DND-41 (cell line): ENCODE measurements at regions not wholly inside any gene's neighbourhood (a gene's known extent, or its start where the extent isn't known, plus 50 kb on each side); places are given as distances from the start of the nearest gene placed in this dataset.
"Not testable (repeated sequence)": the region's sequence is repeated elsewhere in the genome, so short reads cannot be mapped to it uniquely, and the experiment has no call there.

Experiments used
- EZH2 ChIP-seq: IDR thresholded peaks from 3 replicates; pipeline ENCODE4 v1.6.1; 2012; ENCODE audit warnings: borderline replicate concordance, low read depth, mild to moderate bottlenecking, moderate library complexity, low read length, inconsistent platforms; ENCODE audit not compliant: severe bottlenecking
- TF ChIP-seq, protein P1 (sequence below): IDR thresholded peaks from 2 replicates; pipeline ENCODE4 v1.5.1; 2012; ENCODE audit warnings: borderline replicate concordance, low read length, moderate library complexity, mild to moderate bottlenecking; ENCODE audit not compliant: poor library complexity, severe bottlenecking; ENCODE audit errors: extremely low read depth

DNA sequence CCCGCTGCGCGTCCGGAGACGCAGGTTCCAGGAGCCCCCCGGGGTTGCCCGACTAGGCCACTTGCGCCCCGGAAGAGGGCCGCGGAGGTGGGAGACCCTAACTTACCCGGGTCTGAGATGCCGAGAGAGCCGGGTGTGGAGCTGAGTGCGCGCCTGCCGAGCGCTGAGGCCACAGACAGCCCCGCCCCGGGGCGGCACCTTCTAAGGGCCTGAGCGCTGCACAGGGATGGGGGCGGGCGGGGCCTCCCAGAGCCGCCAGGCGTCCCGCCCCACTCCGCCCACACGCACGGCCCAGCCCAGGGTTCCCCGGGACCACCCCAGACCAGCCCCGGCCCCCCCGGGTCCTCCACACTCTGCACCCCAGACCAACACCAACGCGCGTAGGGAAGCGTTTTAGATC, 2692.0 kb upstream of the TPTE start:
- TF ChIP-seq, protein P1, sequence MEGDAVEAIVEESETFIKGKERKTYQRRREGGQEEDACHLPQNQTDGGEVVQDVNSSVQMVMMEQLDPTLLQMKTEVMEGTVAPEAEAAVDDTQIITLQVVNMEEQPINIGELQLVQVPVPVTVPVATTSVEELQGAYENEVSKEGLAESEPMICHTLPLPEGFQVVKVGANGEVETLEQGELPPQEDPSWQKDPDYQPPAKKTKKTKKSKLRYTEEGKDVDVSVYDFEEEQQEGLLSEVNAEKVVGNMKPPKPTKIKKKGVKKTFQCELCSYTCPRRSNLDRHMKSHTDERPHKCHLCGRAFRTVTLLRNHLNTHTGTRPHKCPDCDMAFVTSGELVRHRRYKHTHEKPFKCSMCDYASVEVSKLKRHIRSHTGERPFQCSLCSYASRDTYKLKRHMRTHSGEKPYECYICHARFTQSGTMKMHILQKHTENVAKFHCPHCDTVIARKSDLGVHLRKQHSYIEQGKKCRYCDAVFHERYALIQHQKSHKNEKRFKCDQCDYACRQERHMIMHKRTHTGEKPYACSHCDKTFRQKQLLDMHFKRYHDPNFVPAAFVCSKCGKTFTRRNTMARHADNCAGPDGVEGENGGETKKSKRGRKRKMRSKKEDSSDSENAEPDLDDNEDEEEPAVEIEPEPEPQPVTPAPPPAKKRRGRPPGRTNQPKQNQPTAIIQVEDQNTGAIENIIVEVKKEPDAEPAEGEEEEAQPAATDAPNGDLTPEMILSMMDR, result not testable (repeated sequence)
- TF ChIP-seq EZH2, result not testable (repeated sequence)
